Epidermal melanocyte (primary cell): ENCODE measurements at regions not wholly inside any gene's neighbourhood (a gene's known extent, or its start where the extent isn't known, plus 50 kb on each side); places are given as distances from the start of the nearest gene placed in this dataset.
"Not testable (repeated sequence)": the region's sequence is repeated elsewhere in the genome, so short reads cannot be mapped to it uniquely, and the experiment has no call there.

ENCODE experiments used
- DNase-seq: peaks from one replicate; pipeline ENCODE4 v3.0.0; 2011; ENCODE audit warnings: low spot score; ENCODE audit not compliant: insufficient read length

DNA sequence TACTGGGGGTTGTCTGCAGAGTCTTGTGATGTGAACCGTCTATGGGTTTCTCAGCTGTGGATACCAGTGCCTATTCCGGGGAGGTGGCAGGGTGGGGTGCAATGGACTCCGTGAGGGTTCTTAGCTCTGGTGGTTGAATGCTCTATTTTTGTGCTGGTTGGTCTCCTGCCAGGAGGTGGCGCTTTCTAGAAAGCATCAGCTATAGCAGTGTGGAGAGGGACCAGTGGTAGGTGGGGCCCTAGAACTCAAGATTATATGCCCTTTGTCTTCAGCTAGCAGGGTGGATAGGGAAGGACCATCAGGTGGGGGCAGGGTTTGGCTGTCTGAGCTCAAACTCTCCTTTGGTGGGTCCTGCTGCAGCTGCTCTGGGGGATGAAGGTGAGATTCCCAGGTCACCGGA, 127.3 kb upstream of the PLD5 start:
- no peak for DNase-seq

DNA sequence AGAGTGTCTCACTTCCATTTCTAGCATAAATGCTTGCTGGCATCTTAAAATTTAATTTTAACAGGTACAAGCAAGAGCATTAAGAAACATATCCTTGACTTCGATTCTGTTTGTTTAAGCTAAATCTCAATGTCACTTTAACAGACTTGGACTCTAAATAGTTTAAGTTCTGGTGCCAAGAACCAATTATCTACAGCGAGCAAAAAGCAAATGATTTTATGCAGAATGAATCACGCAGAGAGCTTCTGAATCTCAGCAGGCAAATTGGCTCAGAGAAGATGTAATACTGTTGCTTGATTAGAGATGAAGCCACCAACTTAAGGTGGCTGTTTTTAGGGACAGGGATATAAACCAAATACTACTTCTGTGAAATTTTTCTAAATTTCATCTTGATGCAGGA, 117.0 kb upstream of the PLD5 start:
- DNase-seq, result no peak

DNA sequence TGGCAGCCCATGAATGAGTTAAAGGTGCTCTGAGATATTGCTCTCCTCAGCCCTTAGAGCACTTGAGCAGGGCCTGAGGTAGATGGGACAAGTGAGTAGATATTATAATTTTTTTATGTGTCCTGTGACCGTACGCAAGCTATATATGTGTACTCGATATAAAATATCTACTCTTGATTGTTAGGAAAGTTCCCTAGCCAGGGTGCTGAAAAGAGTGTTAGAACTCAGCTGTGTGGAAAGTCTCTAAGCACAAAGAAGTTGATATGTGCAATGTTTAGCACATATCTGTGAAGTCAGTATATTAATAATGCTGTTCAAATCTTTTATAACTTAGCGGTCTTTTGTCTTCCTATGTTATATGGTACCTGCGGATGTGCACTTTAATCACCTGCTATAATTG, 114.6 kb upstream of the PLD5 start:
- DNase-seq, result no peak

DNA sequence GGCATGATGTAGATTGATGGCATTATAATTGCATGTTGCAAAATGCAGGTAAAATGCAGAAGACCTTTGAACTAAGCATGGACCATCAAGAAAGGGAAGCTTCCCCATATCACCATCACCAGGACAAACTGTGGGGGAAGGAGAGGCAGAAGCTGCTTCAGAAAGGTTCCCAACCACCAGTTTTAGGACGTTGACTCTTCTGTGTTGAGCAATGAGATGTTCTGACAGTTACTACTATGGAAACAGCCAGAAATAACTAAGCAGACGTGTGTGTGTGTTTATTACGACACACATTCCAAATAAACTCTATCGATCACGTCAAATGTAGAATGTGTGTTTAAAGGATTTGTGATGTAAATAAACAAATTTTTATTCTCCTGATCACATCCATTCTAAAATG, 110.2 kb upstream of the PLD5 start:
- DNase-seq, result no peak

DNA sequence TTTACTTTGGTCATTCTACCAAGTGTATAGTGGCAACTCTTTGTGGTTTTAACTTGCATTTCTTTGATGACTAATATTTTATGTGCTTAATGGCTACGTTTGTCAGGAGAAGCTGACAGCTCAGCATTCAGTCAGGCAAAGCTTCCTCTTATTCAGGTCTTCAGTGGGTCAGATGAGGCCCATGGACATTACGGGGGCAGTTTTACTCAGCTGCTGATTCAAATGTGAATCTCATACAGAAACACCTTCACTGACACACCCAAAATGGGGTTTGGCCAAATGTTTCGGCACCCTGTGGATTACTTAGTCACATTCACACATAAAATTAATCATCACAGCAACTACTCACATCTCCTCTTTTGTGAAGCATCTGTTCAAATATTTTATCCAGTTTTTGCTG, 104.9 kb upstream of the PLD5 start:
- DNase-seq, result no peak

DNA sequence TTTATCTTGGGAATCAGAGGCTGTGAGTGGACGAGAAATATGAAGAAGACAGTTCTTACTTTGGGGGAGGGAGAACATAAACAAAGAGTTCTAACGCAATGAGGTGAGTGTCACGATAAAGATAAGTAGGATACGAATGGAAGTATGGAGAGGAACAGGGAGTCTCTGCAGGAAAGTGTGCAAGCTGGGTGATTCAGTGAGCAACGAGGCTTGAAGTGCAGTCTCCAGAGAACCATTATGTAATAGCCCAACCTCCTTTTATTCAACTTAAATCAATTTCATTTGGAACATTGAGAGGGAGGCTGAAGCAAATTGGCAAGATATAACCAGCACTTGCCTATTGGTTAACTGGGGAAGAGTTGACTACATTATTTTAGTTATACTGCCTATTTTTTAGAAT, 99.3 kb upstream of the PLD5 start:
- no peak for DNase-seq

DNA sequence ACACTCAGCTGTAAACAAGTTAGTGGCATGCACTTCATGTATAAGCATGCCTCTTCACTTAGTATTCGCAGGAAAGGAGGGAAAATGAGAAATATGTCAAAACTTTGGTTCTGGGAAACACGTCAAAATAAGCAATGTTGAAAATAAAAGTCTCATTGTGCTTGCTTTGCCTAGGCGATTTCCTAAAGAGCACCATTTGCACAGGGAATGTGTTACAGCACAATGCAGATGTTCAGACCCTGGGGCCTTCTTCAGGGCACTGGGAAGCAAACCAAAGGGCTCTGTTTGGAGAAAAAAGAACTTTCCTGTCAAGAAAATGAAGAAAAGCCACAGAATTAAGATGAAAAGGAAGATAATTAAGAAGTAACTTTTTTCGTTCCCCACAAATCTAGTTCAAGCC, 98.6 kb upstream of the PLD5 start:
- no peak for DNase-seq

DNA sequence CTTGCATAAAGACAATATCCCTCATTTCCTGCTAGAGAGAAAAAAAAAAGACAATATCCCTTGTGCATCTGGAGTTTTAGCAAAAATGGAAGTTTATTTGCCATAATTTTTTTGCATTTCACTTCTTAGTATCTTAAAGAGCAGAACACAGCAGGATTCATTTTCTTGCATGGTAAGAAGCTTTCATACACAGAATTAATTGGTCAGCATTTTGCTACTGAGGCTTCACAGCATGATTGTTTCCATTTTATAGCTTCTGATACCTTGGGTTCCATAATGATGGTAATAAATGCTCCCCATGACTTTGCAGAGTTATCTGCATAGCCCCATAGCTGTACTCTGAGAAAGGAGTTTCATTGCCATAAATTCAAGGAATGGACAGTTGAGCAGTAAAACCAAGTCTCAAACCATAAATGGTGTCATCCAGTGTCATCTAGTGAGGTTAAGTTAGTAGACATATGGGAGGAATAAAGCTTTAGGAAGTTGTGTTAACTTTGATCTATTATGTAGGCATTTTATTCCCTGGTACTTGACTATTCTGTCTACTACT, 88.8 kb upstream of the PLD5 start:
- DNase-seq, result no peak

DNA sequence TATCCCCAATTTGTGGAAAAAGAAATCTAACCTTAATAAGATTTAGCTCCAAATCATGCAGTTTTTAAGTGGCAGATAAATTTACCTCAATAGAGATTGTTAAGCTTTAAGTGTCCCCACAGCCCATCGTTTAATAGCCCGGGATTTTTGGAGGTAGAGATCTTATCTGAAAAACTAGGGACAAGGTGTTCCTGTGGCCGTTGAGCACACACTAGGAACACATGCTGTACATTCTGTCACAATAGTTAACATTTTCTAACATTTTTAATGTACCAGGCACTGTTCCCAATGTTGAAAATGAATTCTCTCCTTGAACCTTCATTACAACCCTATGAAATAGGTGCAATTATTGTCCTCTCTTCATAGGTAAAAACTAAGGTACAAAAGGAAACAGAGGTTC, 85.7 kb upstream of the PLD5 start:
- no peak for DNase-seq

DNA sequence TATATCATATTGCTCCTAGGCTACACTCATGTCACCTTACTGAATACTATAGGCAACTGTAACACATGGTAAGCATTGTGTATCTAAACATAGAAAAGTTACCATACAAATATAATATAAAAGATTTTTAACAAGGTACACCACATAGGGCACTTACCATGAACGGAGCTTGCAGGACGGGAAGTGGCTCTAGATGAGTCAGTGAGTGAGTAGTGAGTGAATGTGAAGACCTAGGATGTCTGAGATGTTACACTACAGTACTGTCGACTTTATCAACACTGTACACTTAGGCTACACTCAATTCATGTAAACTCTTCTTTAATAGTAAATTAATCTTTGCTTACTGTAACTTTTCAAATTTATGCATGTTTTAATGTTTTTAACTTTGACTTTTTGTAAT, 81.0 kb upstream of the PLD5 start:
- DNase-seq, result no peak

DNA sequence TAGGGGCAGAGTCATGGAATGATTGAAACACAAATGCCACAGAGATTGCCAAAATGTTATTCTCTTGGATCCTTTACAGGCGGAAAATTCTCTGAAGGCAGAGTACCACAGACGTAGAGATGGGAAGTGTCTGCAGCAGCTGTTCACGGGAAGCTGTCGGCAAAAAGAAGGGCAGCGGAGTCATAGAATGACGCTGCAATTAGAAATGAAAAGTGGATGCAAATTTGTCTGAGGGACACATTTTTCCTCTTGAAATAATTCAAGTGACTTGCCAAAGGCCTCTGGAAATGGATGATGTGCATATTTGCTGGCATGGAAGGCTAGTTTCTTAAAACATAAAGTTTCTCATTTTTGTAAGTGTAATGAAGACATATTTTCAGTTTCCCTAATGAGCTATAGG, 77.5 kb upstream of the PLD5 start:
- DNase-seq, result no peak

DNA sequence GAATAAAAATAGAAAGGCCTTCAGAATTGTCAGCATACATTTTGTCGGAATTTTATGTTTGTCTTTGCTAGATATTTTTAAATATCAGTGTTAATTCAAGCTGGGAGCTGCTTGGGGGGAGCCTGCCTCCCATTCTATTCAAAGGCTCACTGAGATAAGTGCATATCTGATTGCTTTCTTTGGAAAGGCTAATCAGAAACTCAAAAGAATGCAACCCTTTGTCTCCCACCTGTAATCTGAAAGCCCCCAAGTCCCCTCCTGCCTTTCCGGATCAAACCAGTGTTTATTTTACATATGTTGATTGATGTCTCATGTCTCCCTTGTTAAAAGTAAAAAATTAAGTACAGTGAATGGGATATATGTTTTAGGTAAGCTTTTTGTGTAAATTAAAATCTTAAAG, 69.3 kb upstream of the PLD5 start:
- DNase-seq, result not testable (repeated sequence)

DNA sequence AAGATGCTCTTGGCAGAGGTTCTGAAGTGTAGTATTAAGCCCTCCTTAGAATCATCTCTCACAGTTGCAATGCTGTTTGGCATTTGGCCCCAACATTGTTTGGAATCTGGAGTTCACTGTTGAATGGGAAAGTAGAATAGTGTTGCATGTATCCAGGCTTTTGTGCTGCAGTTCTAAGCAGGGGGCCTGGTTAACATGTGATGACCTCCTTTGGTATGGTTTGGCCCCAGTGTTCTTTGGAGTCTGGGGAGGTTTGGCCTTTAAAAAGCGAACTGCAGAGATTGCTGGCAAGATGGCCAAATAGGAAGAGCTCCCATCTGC, 61.8 kb upstream of the PLD5 start:
- no peak for DNase-seq

DNA sequence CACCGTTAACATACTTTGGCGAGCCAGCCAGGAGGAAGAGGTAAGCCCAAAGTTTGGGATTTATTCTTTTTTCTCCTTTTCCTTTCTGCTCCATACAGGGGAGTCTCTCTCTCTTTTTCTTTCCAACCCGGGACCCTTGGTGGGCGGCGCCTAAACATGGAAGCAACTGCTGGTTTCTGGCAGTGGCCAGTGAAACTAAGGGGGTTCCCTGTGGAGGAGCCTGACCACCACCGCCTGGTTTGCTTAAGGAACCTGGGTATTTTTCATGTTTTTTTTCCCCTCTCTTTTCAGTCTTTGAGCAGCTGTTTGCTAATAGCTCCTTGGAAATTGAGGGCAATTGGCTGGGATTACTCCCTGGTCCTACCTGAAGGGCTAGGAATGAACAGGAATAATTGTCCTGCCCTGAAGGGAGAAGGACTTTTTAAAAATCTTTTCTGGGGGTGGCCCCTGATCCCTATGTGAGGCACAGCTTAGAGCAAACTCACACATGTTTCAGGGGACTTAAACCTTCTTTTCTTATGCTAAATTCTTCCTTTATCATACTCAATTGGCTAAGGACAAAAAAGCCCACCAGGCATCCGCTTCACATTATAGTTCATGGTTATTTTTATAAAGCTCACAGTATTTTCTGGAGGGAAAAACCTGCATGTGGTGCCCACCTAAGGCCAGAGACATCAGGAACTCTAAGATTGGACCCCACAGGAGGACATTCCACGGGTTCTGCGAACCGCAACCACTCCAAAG, 61.3 kb upstream of the PLD5 start:
- no peak for DNase-seq

DNA sequence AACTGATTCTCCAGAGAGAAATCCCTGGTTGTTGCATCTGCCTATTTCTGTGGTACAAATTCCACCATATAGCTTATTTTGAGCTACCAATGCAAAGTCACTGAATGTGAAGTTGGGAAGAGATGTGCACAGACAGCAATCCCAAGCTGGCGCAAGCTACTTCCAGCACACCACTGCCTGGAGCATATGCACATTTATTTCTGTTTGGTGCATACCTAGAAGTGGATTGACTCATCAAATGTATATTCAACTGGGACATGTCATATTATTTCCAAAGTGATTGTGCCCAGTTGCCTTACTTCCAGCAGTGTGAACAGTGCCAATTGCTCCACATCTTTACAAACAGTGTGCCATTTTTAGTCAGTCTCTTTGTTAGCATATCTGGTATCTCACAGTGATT, 58.2 kb upstream of the PLD5 start:
- DNase-seq, result no peak

DNA sequence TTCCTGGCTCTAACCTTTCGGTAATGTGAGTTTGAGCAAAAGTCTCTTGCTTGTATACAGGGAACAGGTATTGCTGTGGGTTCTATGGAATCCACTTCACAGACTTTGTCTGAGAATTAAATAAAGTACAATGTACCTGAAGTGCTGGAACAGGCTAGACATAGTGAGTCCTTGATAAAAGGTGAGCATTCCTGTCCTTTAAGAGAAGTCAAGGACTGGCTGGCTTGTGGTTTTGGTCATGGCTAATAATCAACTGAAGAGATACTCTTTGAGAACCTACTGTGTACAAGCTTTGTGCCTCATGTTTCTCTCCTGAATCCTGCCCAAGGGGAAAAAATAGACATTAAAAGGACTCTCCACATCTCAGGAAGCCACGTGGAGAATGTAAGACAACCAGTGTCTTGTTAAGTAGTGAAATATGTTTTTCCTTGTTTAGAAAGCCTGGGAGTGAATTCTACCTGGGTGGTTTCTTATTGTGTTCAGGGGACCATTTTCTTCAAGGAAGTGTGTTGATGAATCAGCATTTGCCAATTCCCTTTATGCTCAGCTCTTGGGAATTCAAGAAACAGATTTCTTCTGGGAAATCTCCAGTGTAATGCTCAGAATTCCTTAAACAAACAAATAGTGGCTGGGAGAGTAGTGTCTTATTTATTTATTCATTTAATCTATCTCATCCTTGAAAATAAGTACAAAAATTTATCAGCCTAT, 55.2 kb upstream of the PLD5 start:
- DNase-seq, result no peak
